ENCODE measurements at regions not wholly inside any gene's neighbourhood (a gene's known extent, or its start where the extent isn't known, plus 50 kb on each side); places are given as distances from the start of the nearest gene placed in this dataset.

GRCh38 chr2:57886161-57886786 is 160.3 kb upstream of the VRK2 start:
- Mint-ChIP-seq H3K27ac (no peak overlapping the region), H3K27me3 (peaks cover 5% of the 10 kb centered on the region), H3K4me3 (no peak overlapping the region), H3K36me3 (no peaks in the 10 kb centered on the region), H3K4me1 (no peaks in the 10 kb centered on the region), H3K9me3 (no peaks in the 10 kb centered on the region)
- no peak for ATAC-seq (ENCODE audit: low read depth in 2 of 2)
- H3K27me3 ChIP-seq (ENCODE audit: control insufficient read depth, insufficient read depth, low read length), result peaks cover 1% of the 10 kb centered on the region
- no peaks in the 10 kb centered on the region for H3K9me3 ChIP-seq (ENCODE audit: control insufficient read depth in 2 of 2, low read length in 2 of 2)
- H3K4me1 ChIP-seq (ENCODE audit: control insufficient read depth, insufficient read depth, low read length, poor library complexity, severe bottlenecking), result no peaks in the 10 kb centered on the region
- H3K36me3 ChIP-seq (ENCODE audit: control insufficient read depth, insufficient read depth, low read length), result no peaks in the 10 kb centered on the region
- no peak overlapping the region for H3K27ac ChIP-seq (ENCODE audit: insufficient read depth, low read length, poor library complexity, severe bottlenecking)
- no peak for DNase-seq
- H3K4me3 ChIP-seq (ENCODE audit: low read depth, low read length), result no peak overlapping the region

- Mint-ChIP-seq H3K9me3 (no peaks in the 10 kb centered on the region), H3K27ac (no peak overlapping the region), H3K4me1 (no peaks in the 10 kb centered on the region), H3K27me3 (peaks cover 5% of the 10 kb centered on the region), H3K36me3 (no peaks in the 10 kb centered on the region), H3K4me3 (no peak overlapping the region)
- DNase-seq (no peak), ATAC-seq (ENCODE audit: low read depth in 2 of 2) (no peak)
- Histone ChIP-seq H3K27ac (ENCODE audit: insufficient read depth, low read length, poor library complexity, severe bottlenecking) (no peak overlapping the region), H3K4me1 (ENCODE audit: control insufficient read depth, insufficient read depth, low read length, poor library complexity, severe bottlenecking) (no peaks in the 10 kb centered on the region), H3K27me3 (ENCODE audit: control insufficient read depth, insufficient read depth, low read length) (peaks cover 1% of the 10 kb centered on the region), H3K36me3 (ENCODE audit: control insufficient read depth, insufficient read depth, low read length) (no peaks in the 10 kb centered on the region), H3K9me3 (ENCODE audit: control insufficient read depth in 2 of 2, low read length in 2 of 2) (no peaks in the 10 kb centered on the region), H3K4me3 (ENCODE audit: low read depth, low read length) (no peak overlapping the region)
These were observed 158.1 kb upstream of the VRK2 start for GRCh38 chr2:57888463-57888862.

- H3K27me3 Mint-ChIP-seq, result peaks cover 5% of the 10 kb centered on the region
- Histone ChIP-seq H3K4me1 (ENCODE audit: control insufficient read depth, insufficient read depth, low read length, poor library complexity, severe bottlenecking) (no peaks in the 10 kb centered on the region), H3K9me3 (ENCODE audit: control insufficient read depth in 2 of 2, low read length in 2 of 2) (no peaks in the 10 kb centered on the region), H3K4me3 (ENCODE audit: low read depth, low read length) (no peak overlapping the region), H3K27ac (ENCODE audit: insufficient read depth, low read length, poor library complexity, severe bottlenecking) (no peak overlapping the region), H3K27me3 (ENCODE audit: control insufficient read depth, insufficient read depth, low read length) (peaks cover 1% of the 10 kb centered on the region), H3K36me3 (ENCODE audit: control insufficient read depth, insufficient read depth, low read length) (no peaks in the 10 kb centered on the region)
- no peak overlapping the region for H3K27ac Mint-ChIP-seq
- no peak for DNase-seq
- no peak for ATAC-seq (ENCODE audit: low read depth in 2 of 2)
- no peaks in the 10 kb centered on the region for H3K4me1 Mint-ChIP-seq
- H3K4me3 Mint-ChIP-seq, result no peak overlapping the region
- H3K9me3 Mint-ChIP-seq, result peaks cover 0 to 1% (median 0%) of the 10 kb centered on the region in 7 donors
- H3K36me3 Mint-ChIP-seq, result no peaks in the 10 kb centered on the region
These were observed 156.1 kb upstream of the VRK2 start for GRCh38 chr2:57890464-57890863.

GRCh38 chr2:57891086-57891712 is 155.4 kb upstream of the VRK2 start:
- H3K9me3 Mint-ChIP-seq, result peaks cover 0 to 2% (median 0%) of the 10 kb centered on the region in 7 donors
- Histone ChIP-seq H3K4me3 (ENCODE audit: low read depth, low read length) (no peak overlapping the region), H3K27ac (ENCODE audit: insufficient read depth, low read length, poor library complexity, severe bottlenecking) (no peak overlapping the region), H3K36me3 (ENCODE audit: control insufficient read depth, insufficient read depth, low read length) (no peaks in the 10 kb centered on the region), H3K27me3 (ENCODE audit: control insufficient read depth, insufficient read depth, low read length) (peaks cover 1% of the 10 kb centered on the region), H3K9me3 (ENCODE audit: control insufficient read depth in 2 of 2, low read length in 2 of 2) (no peaks in the 10 kb centered on the region), H3K4me1 (ENCODE audit: control insufficient read depth, insufficient read depth, low read length, poor library complexity, severe bottlenecking) (no peaks in the 10 kb centered on the region)
- no peaks in the 10 kb centered on the region for H3K36me3 Mint-ChIP-seq
- H3K27ac Mint-ChIP-seq, result no peak overlapping the region
- no peak for DNase-seq
- no peak overlapping the region for H3K4me3 Mint-ChIP-seq
- no peaks in the 10 kb centered on the region for H3K4me1 Mint-ChIP-seq
- H3K27me3 Mint-ChIP-seq, result peaks cover 5% of the 10 kb centered on the region
- ATAC-seq (ENCODE audit: low read depth in 2 of 2), result no peak

GRCh38 chr2:57892920-57893319 is 153.7 kb upstream of the VRK2 start:
- Mint-ChIP-seq H3K4me1 (no peaks in the 10 kb centered on the region), H3K27ac (no peak overlapping the region), H3K27me3 (peaks cover 4% of the 10 kb centered on the region), H3K4me3 (no peak overlapping the region), H3K9me3 (peaks cover 0 to 2% (median 0%) of the 10 kb centered on the region in 7 donors), H3K36me3 (no peaks in the 10 kb centered on the region)
- Histone ChIP-seq H3K9me3 (ENCODE audit: control insufficient read depth in 2 of 2, low read length in 2 of 2) (no peaks in the 10 kb centered on the region), H3K4me3 (ENCODE audit: low read depth, low read length) (no peak overlapping the region), H3K27me3 (ENCODE audit: control insufficient read depth, insufficient read depth, low read length) (peaks cover under 1% of the 10 kb centered on the region), H3K4me1 (ENCODE audit: control insufficient read depth, insufficient read depth, low read length, poor library complexity, severe bottlenecking) (no peaks in the 10 kb centered on the region), H3K36me3 (ENCODE audit: control insufficient read depth, insufficient read depth, low read length) (no peaks in the 10 kb centered on the region), H3K27ac (ENCODE audit: insufficient read depth, low read length, poor library complexity, severe bottlenecking) (no peak overlapping the region)
- no peak for DNase-seq
- ATAC-seq (ENCODE audit: low read depth in 2 of 2), result no peak

- Histone ChIP-seq H3K36me3 (ENCODE audit: control insufficient read depth, insufficient read depth, low read length) (no peaks in the 10 kb centered on the region), H3K4me1 (ENCODE audit: control insufficient read depth, insufficient read depth, low read length, poor library complexity, severe bottlenecking) (no peaks in the 10 kb centered on the region), H3K27me3 (ENCODE audit: control insufficient read depth, insufficient read depth, low read length) (no peaks in the 10 kb centered on the region), H3K9me3 (ENCODE audit: control insufficient read depth in 2 of 2, low read length in 2 of 2) (no peaks in the 10 kb centered on the region), H3K4me3 (ENCODE audit: low read depth, low read length) (no peak overlapping the region), H3K27ac (ENCODE audit: insufficient read depth, low read length, poor library complexity, severe bottlenecking) (no peak overlapping the region)
- H3K27me3 Mint-ChIP-seq, result no peaks in the 10 kb centered on the region
- H3K9me3 Mint-ChIP-seq, result peaks cover 0 to 2% (median 0%) of the 10 kb centered on the region in 7 donors
- H3K4me3 Mint-ChIP-seq, result no peak overlapping the region
- no peaks in the 10 kb centered on the region for H3K36me3 Mint-ChIP-seq
- ATAC-seq (ENCODE audit: low read depth in 2 of 2) (no peak), DNase-seq (no peak)
- no peak overlapping the region for H3K27ac Mint-ChIP-seq
- no peaks in the 10 kb centered on the region for H3K4me1 Mint-ChIP-seq
These were observed 153.3 kb upstream of the VRK2 start for GRCh38 chr2:57893347-57893746.

GRCh38 chr2:57893786-57894185 is 152.8 kb upstream of the VRK2 start:
- no peaks in the 10 kb centered on the region for H3K36me3 ChIP-seq (ENCODE audit: control insufficient read depth, insufficient read depth, low read length)
- DNase-seq (no peak), ATAC-seq (ENCODE audit: low read depth in 2 of 2) (no peak)
- H3K4me3 ChIP-seq (ENCODE audit: low read depth, low read length), result no peak overlapping the region
- no peak overlapping the region for H3K4me3 Mint-ChIP-seq
- H3K9me3 ChIP-seq (ENCODE audit: control insufficient read depth in 2 of 2, low read length in 2 of 2), result no peaks in the 10 kb centered on the region
- H3K27me3 ChIP-seq (ENCODE audit: control insufficient read depth, insufficient read depth, low read length), result no peaks in the 10 kb centered on the region
- H3K4me1 ChIP-seq (ENCODE audit: control insufficient read depth, insufficient read depth, low read length, poor library complexity, severe bottlenecking), result no peaks in the 10 kb centered on the region
- no peak overlapping the region for H3K27ac ChIP-seq (ENCODE audit: insufficient read depth, low read length, poor library complexity, severe bottlenecking)
- peaks cover 0 to 2% (median 0%) of the 10 kb centered on the region in 7 donors for H3K9me3 Mint-ChIP-seq
- H3K27me3 Mint-ChIP-seq, result no peaks in the 10 kb centered on the region
- H3K27ac Mint-ChIP-seq, result no peak overlapping the region
- H3K36me3 Mint-ChIP-seq, result no peaks in the 10 kb centered on the region
- no peaks in the 10 kb centered on the region for H3K4me1 Mint-ChIP-seq

GRCh38 chr2:57894381-57894780 is 152.2 kb upstream of the VRK2 start:
- no peak overlapping the region for H3K4me3 Mint-ChIP-seq
- ATAC-seq (ENCODE audit: low read depth in 2 of 2) (no peak), DNase-seq (no peak)
- Histone ChIP-seq H3K9me3 (ENCODE audit: control insufficient read depth in 2 of 2, low read length in 2 of 2) (no peaks in the 10 kb centered on the region), H3K36me3 (ENCODE audit: control insufficient read depth, insufficient read depth, low read length) (no peaks in the 10 kb centered on the region), H3K27me3 (ENCODE audit: control insufficient read depth, insufficient read depth, low read length) (no peaks in the 10 kb centered on the region), H3K4me3 (ENCODE audit: low read depth, low read length) (no peak overlapping the region), H3K4me1 (ENCODE audit: control insufficient read depth, insufficient read depth, low read length, poor library complexity, severe bottlenecking) (no peaks in the 10 kb centered on the region), H3K27ac (ENCODE audit: insufficient read depth, low read length, poor library complexity, severe bottlenecking) (no peak overlapping the region)
- no peak overlapping the region for H3K27ac Mint-ChIP-seq
- no peaks in the 10 kb centered on the region for H3K27me3 Mint-ChIP-seq
- no peaks in the 10 kb centered on the region for H3K4me1 Mint-ChIP-seq
- H3K36me3 Mint-ChIP-seq, result no peaks in the 10 kb centered on the region
- peaks cover 0 to 2% (median 0%) of the 10 kb centered on the region in 7 donors for H3K9me3 Mint-ChIP-seq

Measured in CD4-positive, CD25-positive, alpha-beta regulatory T cell (primary cell).